Cardiac muscle cell (in vitro differentiated cells and primary cell): ENCODE measurements at regions not wholly inside any gene's neighbourhood (a gene's known extent, or its start where the extent isn't known, plus 50 kb on each side); places are given as distances from the start of the nearest gene placed in this dataset.
A peak's percentile ranks its signal among the peaks of the same experiment; 100 is the strongest.

Source experiments
- DNase-seq, 2 donors: peaks; one replicate each; pipeline versions ENCODE4 v3.0.0 to v3.0.0-alpha.2; 2010 to 2017; ENCODE audit warnings: low read depth in 1 of 2, low spot score in 1 of 2
- H3K27ac ChIP-seq: fragments of 200-600 bp; sonication (generic); 2 replicates; pipeline ENCODE4 v1.5.1; 2016
- H3K27me3 ChIP-seq: fragments of 200-600 bp; sonication (generic); 2 replicates; pipeline ENCODE4 v1.6.0; 2016; ENCODE audit warnings: control low read depth
- H3K36me3 ChIP-seq: fragments of 200-600 bp; sonication (generic); 2 replicates; pipeline ENCODE4 v1.5.1; 2016; ENCODE audit warnings: control low read depth
- H3K4me1 ChIP-seq: fragments of 200-600 bp; sonication (generic); 2 replicates; pipeline ENCODE4 v1.8.1; 2017; ENCODE audit warnings: low read depth, mild to moderate bottlenecking, mixed run types
- H3K4me3 ChIP-seq: fragments of 200-600 bp; sonication (generic); 2 replicates; pipeline ENCODE4 v1.5.1; 2016; ENCODE audit warnings: mild to moderate bottlenecking
- H3K9me3 ChIP-seq: fragments of 200-600 bp; sonication (generic); 2 replicates; pipeline ENCODE4 v1.5.1; 2017; ENCODE audit warnings: low read depth, mild to moderate bottlenecking, control low read depth
- TF ChIP-seq, protein P1 (sequence below): IDR thresholded peaks from 2 replicates; pipeline ENCODE4 v1.5.1; 2012; ENCODE audit warnings: low read depth, mild to moderate bottlenecking, low read length

DNA sequence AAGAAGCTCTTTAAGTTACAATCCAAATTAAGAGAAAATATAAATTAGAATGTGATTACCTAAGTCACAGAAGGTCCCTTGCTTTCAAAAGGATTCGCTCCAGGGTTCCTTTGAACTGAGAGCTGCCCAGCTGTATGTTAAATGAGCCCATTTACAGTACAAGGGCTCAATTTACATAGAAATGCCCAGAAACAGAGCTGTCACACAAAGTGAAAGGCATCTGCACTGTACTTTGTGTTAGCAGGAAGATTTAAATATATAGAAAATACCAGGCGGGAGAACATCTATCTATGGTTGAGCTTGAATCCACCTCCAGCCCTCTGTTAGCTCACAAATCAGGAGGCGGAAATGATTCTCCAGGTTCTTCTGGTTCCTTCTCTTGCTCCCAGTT is 272.9 kb downstream of the PAX3 start:
- Histone ChIP-seq H3K27ac (no peak overlapping the region), H3K4me3 (no peak overlapping the region), H3K36me3 (no peaks in the 10 kb centered on the region), H3K27me3 (peaks cover 13% of the 10 kb centered on the region), H3K9me3 (no peaks in the 10 kb centered on the region), H3K4me1 (peaks cover 7% of the 10 kb centered on the region)
- no peak for DNase-seq
- TF ChIP-seq, protein P1, sequence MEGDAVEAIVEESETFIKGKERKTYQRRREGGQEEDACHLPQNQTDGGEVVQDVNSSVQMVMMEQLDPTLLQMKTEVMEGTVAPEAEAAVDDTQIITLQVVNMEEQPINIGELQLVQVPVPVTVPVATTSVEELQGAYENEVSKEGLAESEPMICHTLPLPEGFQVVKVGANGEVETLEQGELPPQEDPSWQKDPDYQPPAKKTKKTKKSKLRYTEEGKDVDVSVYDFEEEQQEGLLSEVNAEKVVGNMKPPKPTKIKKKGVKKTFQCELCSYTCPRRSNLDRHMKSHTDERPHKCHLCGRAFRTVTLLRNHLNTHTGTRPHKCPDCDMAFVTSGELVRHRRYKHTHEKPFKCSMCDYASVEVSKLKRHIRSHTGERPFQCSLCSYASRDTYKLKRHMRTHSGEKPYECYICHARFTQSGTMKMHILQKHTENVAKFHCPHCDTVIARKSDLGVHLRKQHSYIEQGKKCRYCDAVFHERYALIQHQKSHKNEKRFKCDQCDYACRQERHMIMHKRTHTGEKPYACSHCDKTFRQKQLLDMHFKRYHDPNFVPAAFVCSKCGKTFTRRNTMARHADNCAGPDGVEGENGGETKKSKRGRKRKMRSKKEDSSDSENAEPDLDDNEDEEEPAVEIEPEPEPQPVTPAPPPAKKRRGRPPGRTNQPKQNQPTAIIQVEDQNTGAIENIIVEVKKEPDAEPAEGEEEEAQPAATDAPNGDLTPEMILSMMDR = no peak

DNA sequence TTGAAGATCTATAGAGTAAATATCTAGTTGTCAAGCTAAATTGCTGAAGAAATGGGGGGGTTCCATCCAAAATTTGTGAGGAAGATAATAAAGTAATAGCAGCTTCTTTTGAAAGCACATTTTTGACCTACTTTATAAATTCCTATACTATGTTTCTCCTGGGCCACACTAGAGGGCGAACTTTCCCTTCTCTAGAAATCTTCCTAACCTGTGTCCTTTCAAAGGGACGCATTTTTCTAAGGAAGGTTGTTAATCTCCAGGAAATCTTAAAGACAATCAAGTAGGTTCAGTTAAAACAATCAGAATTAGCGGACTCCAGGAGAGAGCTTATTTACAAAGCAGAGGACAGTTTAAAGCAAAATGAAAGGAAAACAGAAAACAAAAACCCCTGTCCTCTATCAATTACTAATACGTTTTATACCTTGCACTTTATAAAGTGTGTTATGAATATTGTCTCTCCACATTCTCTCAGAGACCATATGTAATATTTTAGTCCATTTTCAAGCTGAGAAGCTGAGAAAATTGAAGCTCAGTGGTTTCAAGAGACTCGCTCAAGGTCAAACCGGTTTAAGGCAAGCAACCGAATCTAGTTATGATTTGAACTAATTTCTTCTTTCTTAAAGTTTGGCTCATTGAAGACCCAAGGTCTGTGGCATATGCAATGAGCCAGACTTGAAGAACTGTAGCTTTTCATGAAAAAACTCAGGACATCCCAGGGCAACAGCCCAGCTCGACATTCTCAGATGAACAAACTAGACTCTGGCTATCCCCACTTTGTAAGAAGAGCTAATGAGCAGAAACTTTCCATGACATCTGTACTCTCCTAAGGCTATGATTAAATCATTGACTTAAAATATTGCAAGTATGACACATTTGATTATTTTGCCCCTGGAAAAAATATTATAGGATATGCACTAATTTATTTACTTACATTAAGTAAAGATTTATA is 273.6 kb downstream of the PAX3 start:
- H3K27me3 ChIP-seq = peaks cover 13% of the 10 kb centered on the region
- H3K4me1 ChIP-seq = peaks cover 7% of the 10 kb centered on the region
- TF ChIP-seq, protein P1 = peak; percentile 71
- no peaks in the 10 kb centered on the region for H3K36me3 ChIP-seq
- H3K4me3 ChIP-seq = no peak overlapping the region
- H3K9me3 ChIP-seq = no peaks in the 10 kb centered on the region
- H3K27ac ChIP-seq = no peak overlapping the region
- DNase-seq = peak; percentile 45 to 69

DNA sequence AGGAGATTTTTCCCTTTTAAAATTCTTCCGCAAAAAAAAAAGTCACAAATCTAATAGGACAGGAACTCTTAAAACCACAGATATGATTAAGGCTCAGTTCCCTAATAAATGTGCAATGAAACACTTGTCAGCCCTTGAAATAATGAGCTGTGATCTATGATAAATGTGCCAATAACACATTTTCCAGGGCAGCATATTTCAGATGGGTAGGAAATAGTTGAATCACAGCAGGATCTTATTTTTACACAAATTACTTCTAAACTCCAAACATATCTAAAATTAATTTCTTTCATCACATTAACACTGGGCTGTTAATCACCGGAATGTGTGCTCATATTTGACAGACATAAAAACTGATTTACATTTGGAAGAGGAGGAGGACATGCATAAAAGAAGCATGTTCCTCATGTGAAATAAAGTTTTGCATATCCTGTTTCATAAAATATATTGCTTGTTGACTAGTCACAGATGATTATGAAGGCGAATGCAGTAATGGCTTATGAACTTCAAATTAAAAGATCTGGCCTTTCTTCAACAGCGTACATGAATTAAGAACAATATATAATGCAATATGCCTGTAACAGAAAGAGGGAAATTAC is 281.4 kb downstream of the PAX3 start:
- H3K4me1 ChIP-seq = no peaks in the 10 kb centered on the region
- H3K27ac ChIP-seq = no peak overlapping the region
- no peaks in the 10 kb centered on the region for H3K36me3 ChIP-seq
- no peaks in the 10 kb centered on the region for H3K27me3 ChIP-seq
- no peaks in the 10 kb centered on the region for H3K9me3 ChIP-seq
- H3K4me3 ChIP-seq = no peak overlapping the region
- TF ChIP-seq, protein P1 = no peak
- DNase-seq = no peak

DNA sequence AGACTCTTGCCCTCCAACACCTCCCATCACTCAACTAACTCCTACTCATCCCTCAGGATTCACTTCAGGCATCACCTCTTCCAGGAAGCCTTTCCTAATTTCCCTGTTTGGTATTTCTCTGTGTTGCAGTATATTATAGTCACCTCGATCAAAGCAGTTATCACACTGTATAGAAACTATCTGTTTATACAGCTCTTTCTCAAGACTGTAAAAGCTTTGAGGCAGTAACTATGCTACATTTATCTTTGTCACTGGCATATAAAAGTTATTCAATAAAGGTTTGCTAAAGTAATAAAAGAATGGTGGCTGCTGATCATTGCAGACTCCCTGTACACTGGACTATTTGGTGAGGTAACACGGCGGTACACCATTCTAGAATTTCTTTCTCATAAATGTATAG is 284.9 kb downstream of the PAX3 start:
- no peaks in the 10 kb centered on the region for H3K4me1 ChIP-seq
- H3K4me3 ChIP-seq = no peak overlapping the region
- peaks cover 4% of the 10 kb centered on the region for H3K27me3 ChIP-seq
- no peak overlapping the region for H3K27ac ChIP-seq
- DNase-seq = no peak
- TF ChIP-seq, protein P1 = no peak
- no peaks in the 10 kb centered on the region for H3K36me3 ChIP-seq
- no peaks in the 10 kb centered on the region for H3K9me3 ChIP-seq

DNA sequence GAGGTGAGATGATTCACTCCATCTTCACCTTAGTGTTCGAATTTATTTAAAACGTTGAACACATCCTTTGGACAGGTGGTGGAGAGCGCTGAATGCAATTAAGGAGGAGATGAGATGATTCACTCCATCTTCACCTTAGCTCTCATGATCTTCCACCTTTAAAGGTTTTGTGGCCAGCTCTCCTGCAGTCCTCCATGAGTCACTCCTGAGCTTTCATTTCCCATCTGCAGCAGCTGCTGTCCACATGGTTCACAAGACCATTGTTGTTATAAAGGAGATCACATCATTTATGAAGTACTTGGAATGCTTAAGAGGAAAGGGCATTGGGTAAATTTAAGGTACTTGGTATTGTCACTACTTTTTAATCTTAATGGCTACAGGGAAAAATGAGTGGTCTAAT is 298.5 kb downstream of the PAX3 start:
- TF ChIP-seq, protein P1 = no peak
- H3K4me1 ChIP-seq = no peaks in the 10 kb centered on the region
- H3K27ac ChIP-seq = no peak overlapping the region
- H3K36me3 ChIP-seq = no peaks in the 10 kb centered on the region
- DNase-seq = no peak
- H3K27me3 ChIP-seq = no peaks in the 10 kb centered on the region
- H3K9me3 ChIP-seq = no peaks in the 10 kb centered on the region
- no peak overlapping the region for H3K4me3 ChIP-seq
